ENCODE measurements at regions not wholly inside any gene's neighbourhood (a gene's known extent, or its start where the extent isn't known, plus 50 kb on each side); places are given as distances from the start of the nearest gene placed in this dataset.
"Not testable (repeated sequence)": the region's sequence is repeated elsewhere in the genome, so short reads cannot be mapped to it uniquely, and the experiment has no call there.

DNA sequence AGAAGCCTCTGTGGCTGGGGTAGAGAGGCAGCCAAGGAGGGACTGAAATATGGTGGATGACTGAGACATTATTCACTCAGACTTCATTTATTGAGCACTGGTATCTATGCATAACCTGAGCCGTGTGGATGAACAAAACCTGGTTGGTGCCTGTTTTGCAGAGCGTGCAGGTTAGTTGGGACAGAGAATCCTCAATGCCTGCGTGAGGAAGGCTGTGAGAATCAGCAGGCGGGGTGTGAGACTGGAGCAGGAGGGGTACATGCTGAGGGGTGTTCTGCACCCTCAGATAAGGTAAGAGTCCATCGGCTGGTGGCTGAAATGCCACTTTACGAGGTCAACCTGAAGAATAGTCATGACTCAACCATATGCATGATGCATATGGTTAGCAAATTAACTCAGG lies 271.6 kb downstream of the MED10 start:
- no peak for DNase-seq

DNA sequence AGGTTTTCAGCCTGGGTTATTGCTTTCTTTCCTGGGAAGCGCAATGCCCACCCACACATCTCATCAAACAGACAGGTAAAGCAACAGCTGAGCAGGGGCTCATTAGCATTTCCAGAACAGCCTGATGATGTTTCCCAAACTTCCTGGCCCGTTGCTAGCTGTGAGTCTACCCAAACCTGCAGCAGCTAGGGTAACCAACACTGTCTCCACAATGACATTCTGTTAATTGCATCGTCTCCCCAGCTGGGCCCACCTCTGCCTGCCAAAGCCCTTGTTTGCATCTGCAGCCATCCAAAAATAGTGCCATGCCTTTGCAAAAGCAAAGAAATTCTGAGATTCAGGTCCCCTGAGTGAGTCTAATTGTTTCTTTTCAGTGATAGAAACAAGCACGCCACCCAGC lies 273.0 kb downstream of the MED10 start:
- peak in 1 of 2 experiments; percentile 34 for DNase-seq

DNA sequence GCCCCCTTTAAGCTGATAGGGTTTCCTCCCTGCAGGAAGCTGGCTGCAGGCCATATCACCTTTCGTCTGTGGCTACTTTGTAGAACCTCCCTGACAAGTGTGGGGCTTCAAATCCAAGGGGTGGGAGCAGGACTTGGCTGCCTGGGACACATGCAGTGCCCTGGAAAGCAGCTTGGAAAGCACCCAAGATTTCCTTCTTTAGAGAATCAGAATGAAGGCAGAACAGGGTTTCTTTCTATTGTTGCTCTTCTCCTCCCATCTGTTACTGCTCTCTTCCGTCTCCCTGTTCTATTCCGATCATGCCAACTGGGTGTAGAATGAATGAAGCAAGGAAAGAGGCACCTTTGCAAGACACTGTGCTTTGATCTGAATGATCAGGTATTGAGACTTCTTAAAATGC lies 282.2 kb downstream of the MED10 start:
- no peak for DNase-seq

DNA sequence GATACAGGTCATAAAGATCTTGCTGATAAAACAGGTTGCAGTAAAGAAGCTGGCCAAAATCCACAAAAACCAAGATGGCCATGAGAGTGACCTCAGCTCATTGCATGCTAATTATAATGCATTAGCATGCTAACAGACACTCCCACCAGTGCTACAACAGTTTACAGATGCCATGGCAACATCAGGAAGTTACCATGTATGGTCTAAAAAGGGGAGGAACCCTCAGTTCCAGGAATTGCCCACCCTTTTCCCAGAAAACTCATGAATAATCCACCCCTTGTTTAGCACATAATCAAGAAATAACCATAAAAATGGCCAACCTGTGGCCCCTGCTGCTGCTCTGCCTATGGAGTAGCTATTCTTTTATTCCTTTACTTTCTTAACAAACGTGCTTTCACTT lies 284.2 kb downstream of the MED10 start:
- DNase-seq, result not testable (repeated sequence)

DNA sequence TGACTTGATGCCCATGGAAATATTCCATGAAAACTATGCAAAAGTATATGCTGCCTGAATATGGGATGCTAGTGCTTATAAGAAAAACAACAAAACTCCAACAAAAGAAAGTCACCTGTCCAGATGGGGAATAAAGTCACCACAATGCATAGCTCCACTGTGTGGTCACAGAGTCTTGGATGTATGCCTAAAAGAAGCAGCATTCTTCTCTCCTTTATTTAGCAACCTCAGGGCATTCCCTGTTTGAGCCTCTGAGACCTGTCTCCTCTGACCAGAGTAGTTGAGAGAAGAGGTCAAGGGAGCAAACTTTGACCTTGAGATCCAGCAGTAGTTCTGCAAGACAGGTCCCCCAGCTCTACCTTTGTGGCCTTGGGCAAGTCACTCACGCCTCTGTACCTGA lies 287.5 kb downstream of the MED10 start:
- no peak for DNase-seq

DNA sequence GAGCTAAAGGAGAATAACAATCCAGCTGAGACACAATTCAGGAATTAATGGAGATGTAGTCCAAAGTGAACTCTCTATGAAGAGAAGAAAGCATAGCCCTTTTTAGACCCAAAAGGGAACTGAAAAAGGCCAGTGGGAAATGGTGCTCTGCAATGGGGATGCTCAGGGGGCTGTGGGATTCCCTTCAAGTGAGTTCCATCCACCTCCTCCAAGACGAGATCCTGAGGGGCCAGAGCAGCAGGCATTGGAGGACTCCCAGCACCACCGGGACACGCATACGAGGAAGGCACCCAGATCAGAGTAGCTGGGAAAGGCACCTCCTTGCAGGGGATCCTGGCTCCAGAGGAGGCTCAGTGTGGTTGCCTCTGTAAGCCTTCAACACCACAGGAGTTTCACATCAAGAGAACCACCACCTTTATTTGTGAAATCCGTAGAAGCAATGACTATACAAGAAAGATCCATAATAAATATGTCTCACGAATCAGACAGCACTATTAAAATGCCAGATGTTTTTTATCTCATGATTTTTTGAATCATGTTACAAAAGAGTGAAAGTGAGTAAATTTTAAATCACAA lies 288.2 kb downstream of the MED10 start:
- no peak for DNase-seq

DNA sequence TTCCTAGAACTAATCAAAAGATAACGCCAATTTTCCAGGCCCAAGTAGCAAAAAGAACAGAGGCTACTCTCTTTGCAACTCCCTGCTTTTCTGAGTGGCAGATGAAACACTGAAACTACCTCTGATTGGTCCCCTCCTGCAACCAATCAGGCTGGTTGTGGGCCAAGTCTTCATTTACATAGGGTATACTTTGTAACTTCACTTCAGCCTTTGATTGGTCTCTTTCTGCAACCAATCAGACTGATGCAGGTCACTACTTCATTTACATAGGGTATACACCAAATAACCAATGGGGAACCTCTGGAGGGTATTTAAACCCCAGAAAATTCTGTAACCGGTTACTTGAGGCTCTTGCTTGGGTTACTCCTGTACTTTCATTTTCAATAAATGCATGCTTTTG lies 289.6 kb downstream of the MED10 start:
- DNase-seq, result no peak

DNA sequence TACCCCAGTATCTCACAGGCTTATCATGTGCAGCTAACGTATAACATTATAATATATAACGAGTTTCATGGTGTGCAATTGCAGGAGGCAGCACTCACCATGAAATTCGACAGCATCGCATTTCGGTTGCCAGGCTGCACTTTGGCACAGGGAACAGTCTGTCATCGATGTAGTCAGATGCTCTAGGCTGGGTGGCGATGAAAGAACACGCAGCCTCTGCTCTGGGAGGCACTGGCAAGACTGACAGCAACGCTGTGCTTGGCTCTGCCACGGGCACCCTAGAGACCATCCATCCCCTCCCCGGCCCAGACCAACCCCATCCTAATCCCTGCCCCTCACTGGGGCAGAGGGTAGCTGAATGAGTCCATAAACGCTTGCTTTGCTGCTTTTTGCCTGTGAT lies 290.8 kb downstream of the MED10 start:
- peak in 1 of 2 experiments; percentile 22 for DNase-seq

DNA sequence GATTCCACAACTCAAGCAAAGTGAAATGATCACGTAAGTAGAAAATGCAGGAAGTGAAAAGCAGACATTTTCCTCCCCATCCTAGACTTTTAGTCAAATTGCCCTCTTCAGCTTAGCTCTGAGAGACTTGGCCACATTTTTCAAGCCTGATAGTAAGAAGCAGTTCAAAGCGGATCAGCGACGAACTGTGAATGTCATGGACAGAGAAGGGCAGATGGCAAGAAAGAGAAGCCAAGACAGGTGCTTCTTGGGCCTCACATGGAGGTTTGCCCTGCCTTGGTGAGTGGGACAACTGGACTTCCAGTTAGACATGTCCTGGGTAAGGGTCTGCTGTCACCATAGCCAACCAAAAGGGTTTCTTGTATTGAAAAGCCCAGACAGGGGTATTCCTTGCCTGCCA lies 291.5 kb downstream of the MED10 start:
- no peak for DNase-seq

DNA sequence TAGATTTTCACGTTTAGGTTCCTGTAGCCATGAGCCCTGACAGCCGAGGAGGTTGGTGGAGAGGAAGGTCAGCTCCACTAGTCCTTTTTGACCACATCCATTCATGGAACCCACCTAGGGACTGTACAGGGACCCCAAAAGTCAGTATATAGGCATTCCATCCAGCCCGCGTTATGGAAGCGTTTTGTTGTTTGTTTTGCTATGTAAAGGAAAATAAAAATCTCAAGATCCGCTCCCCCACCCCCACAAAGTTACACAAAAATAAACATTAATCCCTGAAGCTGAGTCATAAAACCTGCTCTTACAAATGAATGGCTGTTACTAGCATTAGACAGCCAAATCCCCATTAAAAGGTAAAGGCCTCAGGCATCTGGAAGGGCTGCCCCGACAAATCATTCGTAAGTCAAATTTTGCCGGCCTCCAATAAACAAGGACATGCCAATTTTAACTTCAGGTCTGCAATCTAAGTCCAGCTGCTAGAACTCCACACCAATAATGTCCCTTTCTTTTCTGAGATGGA lies 292.9 kb downstream of the MED10 start:
- no peak for DNase-seq

DNA sequence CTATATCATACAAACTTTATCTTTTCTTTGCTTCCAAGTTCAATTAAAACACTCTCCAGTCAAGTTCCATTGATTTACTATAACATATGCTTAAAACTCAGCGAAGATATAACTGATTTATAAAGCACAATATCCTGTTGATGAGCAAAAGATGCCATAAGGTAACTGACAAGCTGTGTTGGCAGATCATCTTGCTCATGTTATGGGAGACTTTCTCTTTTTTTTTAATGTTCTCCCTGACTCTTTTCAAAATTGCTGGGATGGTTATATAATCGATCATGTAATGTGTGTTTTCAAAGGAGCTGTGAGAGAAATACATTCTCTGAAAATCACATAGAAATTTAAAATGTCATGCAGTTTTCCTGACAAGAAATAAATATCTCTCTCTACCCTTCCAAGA lies 293.5 kb downstream of the MED10 start:
- no peak for DNase-seq

DNA sequence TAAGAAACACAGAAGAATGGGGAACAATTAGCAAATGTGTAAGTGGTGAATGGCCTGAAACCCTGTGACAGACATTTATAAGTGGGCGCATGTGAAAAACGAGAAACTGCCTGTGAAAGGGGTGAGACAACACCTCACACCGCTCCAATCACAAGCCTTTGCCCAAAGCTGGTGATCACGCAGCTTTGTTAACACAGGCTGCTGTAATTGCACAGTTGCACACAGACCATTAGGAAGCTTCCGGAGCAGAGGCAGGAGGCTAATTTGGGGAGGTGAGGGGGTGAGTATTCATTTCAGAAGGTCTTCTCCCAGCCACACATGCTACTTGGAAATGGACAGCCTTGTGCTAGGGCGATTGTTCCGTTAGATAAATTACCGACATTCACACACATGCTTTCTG lies 294.0 kb downstream of the MED10 start:
- peak; percentile 91 to 99 for DNase-seq

DNA sequence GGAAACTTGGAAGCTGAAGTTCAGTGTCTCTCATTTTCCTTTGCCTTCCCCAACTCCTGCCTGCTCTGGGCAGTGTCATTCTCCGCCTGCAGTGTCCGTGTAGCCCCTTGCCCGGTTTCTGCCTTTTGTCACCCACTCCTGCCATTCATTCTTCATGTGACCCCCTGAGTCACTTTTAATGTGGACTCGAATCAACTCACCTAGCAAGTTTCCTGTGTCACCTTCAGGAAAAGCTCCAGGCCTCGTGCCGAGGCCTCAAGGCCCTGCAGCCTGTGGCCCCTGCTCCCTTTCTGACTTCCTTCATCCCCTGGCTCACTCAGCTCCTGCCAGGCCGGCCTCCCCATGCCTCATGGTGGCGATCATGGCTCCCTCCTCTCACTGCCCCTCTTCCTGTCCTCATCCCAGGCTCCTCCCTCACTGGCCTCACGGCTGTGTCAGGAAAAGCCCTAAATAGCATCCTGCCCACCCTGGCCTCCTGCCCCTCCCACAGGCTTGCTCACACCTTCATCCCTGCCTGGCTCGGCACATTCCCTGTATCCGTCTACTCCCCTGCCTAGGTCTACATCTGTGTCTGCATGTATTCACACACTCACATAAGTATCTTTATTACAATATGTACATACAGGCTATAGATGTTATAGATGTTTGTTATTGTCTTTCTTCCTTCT lies 294.9 kb downstream of the MED10 start:
- peak in 1 of 2 experiments; percentile 53 for DNase-seq

DNA sequence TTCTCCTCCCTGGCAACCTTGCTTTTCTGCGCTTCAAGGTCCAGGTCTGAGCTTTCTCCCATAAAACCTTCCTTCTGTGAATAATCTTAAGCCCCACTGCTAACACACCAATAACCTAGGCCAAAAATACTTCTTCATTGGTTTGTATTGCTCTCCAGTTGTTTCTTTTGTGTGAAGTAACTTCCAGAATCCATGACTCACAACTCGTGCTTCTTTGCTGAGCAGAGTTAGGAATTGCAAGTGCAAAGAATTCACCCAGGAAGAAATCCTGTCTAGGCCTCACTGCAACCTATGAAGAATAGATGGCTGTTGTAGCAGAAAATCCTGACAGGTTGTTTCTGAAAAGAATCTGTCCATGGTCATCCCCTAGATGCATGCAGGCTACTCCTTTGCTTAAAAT lies 295.7 kb downstream of the MED10 start:
- no peak for DNase-seq

DNA sequence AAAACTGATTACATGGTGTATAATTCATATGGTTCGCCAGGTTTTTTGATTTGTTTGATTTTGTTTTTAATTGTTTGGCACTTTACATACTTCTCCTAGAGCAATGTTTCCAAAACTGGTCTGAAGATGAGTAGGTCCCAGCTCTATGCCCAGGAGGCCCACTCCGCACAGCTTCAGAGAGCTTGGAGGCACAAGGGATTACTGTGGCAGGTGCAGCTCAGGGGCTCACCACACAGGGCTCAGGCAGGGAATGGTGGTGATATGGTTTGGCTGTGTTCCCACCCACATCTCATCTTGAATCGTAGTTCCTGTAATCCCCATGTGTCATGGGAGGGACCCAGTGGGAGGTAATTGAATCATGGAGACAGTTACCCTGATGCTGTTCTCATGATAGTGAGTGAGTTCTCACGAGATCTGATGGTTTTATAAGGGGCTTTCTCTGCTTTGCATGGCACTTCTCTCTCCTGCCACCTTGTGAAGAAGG lies 296.6 kb downstream of the MED10 start:
- peak; percentile 30 to 74 for DNase-seq

DNA sequence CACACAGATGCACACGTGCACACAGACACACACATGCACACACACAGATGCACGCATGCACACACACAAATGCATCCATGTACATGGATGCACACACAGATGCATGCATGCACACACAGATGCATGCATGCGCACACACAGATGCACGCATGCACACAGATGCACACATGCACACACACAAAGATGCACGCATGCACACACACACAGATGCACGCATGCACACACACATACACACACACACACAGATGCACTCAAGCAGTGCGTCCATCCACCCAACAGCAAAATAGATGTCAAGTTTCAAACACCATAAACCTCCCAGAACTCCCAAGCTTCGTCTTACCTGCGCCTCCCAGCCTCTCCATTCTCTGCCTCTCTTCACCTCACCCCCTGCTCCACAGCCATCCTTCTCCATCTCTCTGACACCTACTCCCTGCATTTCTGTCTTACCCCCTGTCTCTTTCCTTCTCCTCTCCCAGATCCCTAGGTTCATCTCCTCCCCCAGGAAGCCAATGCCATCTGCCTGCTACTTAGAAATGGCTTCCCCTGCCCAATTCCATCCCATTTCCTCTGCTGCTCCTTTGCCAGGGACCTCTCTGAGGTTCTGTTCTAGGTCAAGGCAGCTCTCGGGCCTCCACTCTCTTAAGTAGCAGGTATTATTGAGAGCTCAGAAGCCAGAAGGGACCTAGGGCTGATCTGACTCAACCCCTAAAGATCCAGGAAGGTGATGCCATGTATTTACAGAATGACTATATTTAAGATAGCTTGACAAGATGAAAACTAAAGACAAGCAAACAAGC lies 297.2 kb downstream of the MED10 start:
- DNase-seq, result no peak

DNA sequence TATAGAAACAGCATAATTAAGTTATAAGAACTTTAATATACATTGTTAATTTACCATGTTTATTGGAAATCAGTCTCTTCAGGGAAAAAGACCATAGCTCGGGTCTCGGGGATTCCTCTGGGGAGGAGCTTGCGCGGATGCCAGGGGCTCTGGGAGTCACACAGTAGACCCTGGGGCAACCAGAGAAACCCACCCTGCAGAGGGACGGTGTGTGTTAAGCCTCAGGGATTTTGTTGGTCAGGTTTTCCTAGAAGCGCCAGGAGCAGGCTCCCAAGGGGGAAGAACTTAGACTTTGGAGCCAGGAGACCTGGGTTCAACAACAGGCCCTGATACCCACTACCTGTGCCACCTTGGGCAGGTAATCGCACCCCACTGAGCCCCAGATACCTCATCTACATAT lies 297.9 kb downstream of the MED10 start:
- no peak for DNase-seq

DNA sequence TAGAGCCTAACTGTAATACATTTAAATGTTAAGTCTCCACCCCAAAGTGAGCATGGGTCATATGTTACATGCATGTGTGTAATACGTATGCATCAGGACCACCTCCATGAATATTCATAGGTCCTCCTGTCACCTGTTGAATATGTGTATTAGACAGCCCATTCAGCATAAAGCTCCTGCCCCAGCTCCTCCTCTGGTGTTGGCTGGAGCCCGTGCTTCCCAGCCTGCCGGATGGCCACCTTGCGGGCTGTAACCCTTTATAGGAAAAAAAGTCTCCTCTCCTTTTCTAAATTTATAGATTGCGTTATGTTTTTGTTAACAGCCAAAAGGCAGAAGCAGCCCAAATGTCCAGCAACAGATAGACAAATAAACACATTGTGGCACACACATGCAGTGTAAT lies 299.5 kb downstream of the MED10 start:
- no peak for DNase-seq

DNA sequence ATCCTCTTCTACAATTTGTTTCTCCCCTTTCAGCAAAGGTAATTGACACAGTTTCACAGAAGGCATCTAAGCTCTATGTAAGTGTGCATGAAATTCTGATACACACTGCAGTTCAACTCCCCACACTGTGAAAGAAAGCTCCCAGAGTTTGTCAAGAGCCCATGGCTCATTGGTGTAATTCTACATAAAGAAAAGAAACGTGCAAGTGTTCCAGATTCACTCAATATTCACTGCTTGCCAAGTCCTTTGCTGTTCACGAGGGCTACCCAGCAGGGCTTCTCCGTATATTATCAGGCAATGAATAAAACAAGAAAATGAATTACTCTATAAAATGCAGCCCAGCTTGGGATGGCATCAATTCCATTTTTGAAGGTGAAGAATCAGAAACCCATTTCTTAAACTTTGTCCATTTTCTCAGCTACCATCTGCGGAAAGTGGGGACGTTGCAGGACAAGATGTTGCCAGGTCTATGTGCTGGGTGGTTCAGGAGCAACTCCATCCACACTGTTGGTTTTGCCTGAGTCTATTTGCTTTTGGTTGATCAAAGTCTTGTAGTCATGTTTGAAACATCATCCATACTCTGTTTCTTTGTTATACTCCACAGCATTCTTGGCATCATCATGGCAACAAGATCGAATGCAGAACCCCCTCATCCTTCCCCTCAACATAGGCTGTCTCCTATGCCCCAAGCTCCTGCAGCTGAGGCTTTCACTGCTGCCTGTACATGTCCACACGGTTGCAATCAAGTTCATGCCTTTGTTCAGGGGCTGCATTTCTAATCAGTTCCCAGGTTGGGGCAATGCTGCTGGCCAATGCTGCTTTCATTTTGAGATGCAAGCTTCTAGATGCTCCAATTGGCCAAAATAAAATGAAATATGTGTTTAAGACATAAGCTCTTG lies 301.8 kb downstream of the MED10 start:
- DNase-seq, result no peak

DNA sequence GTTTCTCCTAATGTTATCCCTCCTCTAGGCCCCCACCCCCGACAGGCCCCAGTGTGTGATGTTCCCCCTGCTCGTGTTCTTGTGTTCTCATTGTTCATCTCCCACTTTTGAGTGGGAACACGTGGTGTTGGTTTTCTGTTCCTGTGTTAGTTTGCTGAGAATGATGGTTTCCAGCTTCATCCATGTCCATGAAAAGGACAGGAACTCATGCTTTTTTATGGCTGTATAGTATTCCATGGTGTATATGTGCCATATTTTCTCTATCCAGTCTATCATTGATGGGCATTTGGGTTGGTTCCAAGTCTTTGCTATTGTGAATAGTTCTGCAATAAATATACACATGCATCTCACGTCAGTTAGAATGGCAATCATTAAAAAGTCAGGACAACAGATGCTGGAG lies 305.9 kb downstream of the MED10 start:
- DNase-seq, result not testable (repeated sequence)

DNA sequence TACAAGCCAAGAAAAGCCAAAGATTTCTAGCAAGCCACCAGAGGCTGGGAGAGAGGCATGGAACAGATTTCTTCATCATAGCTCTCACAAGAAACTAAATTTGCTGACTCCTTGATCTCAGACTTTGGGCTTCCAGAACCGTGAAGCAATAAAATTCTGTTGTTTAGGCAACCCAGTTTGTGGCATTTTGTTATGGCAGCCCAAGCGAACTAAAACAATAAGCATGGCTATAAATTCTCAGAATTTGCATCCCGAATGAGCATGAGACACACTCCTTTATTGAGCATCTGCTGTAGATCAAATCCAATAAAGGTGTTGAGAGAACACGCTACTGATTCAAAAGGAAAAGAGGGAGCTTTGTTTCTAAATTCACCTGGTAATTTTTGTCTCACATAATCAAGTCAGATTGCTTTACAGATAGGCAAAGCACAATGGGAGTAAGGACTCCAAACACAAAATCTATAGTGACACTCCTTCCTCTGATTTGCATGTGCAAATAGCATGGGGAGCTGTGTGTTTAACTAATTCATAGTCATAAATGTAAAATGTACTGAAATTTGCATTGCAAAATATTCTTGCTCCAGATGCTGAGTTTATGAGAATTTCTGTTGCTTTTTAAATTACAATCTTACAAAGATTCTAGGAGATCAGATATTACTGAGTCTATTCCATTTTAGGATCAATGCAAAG lies 308.7 kb downstream of the MED10 start:
- DNase-seq, result no peak

DNA sequence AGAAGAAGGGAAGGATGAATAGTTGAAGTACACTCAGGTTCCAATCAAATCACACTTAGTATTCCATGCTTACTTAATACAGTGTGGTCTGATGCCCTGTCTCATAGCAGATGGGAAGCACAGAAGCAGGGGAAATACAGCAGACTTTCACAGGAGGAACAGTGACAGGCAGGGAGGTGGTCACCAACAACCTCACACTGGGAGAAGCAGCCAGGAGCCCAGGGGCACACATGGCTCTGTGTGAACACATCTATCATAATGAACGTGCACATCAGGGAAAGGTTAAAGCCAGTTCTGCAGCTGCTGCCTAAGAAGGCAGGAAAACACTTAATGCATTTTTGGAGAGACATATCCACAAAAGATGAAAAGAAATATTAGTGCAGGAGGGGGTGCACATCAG lies 312.3 kb downstream of the MED10 start:
- DNase-seq, result no peak
